ENCODE measurements at regions not wholly inside any gene's neighbourhood (a gene's known extent, or its start where the extent isn't known, plus 50 kb on each side); places are given as distances from the start of the nearest gene placed in this dataset.

- TF ChIP-seq, protein P1, sequence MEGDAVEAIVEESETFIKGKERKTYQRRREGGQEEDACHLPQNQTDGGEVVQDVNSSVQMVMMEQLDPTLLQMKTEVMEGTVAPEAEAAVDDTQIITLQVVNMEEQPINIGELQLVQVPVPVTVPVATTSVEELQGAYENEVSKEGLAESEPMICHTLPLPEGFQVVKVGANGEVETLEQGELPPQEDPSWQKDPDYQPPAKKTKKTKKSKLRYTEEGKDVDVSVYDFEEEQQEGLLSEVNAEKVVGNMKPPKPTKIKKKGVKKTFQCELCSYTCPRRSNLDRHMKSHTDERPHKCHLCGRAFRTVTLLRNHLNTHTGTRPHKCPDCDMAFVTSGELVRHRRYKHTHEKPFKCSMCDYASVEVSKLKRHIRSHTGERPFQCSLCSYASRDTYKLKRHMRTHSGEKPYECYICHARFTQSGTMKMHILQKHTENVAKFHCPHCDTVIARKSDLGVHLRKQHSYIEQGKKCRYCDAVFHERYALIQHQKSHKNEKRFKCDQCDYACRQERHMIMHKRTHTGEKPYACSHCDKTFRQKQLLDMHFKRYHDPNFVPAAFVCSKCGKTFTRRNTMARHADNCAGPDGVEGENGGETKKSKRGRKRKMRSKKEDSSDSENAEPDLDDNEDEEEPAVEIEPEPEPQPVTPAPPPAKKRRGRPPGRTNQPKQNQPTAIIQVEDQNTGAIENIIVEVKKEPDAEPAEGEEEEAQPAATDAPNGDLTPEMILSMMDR (IDR thresholded peaks at IDR 0.05), result no peak
- TF ChIP-seq POLR2A (IDR thresholded peaks at IDR 0.05) (no peak), POLR2AphosphoS5 (IDR thresholded peaks at IDR 0.05) (no peak), EP300 (IDR thresholded peaks at IDR 0.05; ENCODE audit: low read depth) (no peak)
These were observed 194.5 kb downstream of the SNX19 start for GRCh38 chr11:130721736-130722135.

Data from transverse colon (tissue), 4 donors.